ENCODE measurements at regions not wholly inside any gene's neighbourhood (a gene's known extent, or its start where the extent isn't known, plus 50 kb on each side); places are given as distances from the start of the nearest gene placed in this dataset.

- TF ChIP-seq CTCF (IDR thresholded peaks at IDR 0.05) (no peak), POLR2A (IDR thresholded peaks at IDR 0.05) (no peak)
Measured at GRCh38 chr10:36171953-36172940, 530.2 kb upstream of the FZD8 start.
